CD14-positive monocyte (primary cell): ENCODE measurements at regions not wholly inside any gene's neighbourhood (a gene's known extent, or its start where the extent isn't known, plus 50 kb on each side); places are given as distances from the start of the nearest gene placed in this dataset.

Source experiments
- DNase-seq, 3 donors: peaks; one replicate each; pipeline ENCODE4 v3.0.0-alpha.2; 2011 to 2022
- H2AFZ ChIP-seq: 2 replicates; pipeline ENCODE4 v1.6.0; 2012; ENCODE audit warnings: mild to moderate bottlenecking, low read depth, low read length, inconsistent platforms; ENCODE audit not compliant: insufficient read depth, poor library complexity, severe bottlenecking
- H3K27ac ChIP-seq, 2 donors: 1 replicate in 1 of 2; 2 replicates in 1 of 2; pipeline ENCODE4 v1.5.1; 2012 to 2013; ENCODE audit warnings: low read length in 2 of 2, control low read depth in 1 of 2, inconsistent platforms in 1 of 2, low read depth in 1 of 2, mild to moderate bottlenecking in 1 of 2
- H3K27me3 ChIP-seq, 2 donors: one replicate each; pipeline versions ENCODE4 v1.6.0 to v1.6.1; 2011 to 2013; ENCODE audit warnings: low read length in 2 of 2; ENCODE audit not compliant: control insufficient read depth in 2 of 2, insufficient read depth in 2 of 2
- H3K36me3 ChIP-seq, 2 donors: replicated peaks in 1 of 2; 1 replicate in 1 of 2; 2 replicates in 1 of 2; pipeline versions ENCODE4 v1.5.1 to v1.6.1; 2012 to 2013; ENCODE audit warnings: low read length in 2 of 2, control low read depth in 1 of 2, inconsistent platforms in 1 of 2, mild to moderate bottlenecking in 1 of 2; ENCODE audit not compliant: insufficient read depth in 2 of 2, control insufficient read depth in 1 of 2
- H3K4me1 ChIP-seq, 2 donors: 1 replicate in 1 of 2; 2 replicates in 1 of 2; pipeline versions ENCODE4 v1.5.1 to v1.6.1; 2012 to 2013; ENCODE audit warnings: low read length in 2 of 2, control low read depth in 1 of 2, inconsistent platforms in 1 of 2, mild to moderate bottlenecking in 1 of 2, moderate library complexity in 1 of 2; ENCODE audit not compliant: insufficient read depth in 2 of 2, control insufficient read depth in 1 of 2
- H3K4me2 ChIP-seq: replicated peaks from 2 replicates; pipeline ENCODE3; 2012; ENCODE audit warnings: low read length, moderate library complexity, mild to moderate bottlenecking; ENCODE audit not compliant: poor library complexity, severe bottlenecking; ENCODE audit errors: extremely low read depth
- H3K4me3 ChIP-seq, 3 experiments: fragments of 200-600 bp in 1 of 3; sonication (generic) in 1 of 3; replicated peaks in 1 of 3; 1 replicate in 2 of 3; 2 replicates in 1 of 3; pipeline ENCODE4 v1.5.1; 2011 to 2013; ENCODE audit warnings: low read length in 3 of 3, mild to moderate bottlenecking in 3 of 3, control low read depth in 2 of 3, low read depth in 2 of 3, inconsistent platforms in 1 of 3, moderate library complexity in 1 of 3
- H3K79me2 ChIP-seq: 2 replicates; pipeline ENCODE4 v1.6.0; 2012; ENCODE audit warnings: mild to moderate bottlenecking, control low read depth, inconsistent platforms, low read length, moderate library complexity; ENCODE audit not compliant: insufficient read depth
- H3K9ac ChIP-seq: 2 replicates; pipeline ENCODE4 v1.6.0; 2017; ENCODE audit warnings: low read length, mild to moderate bottlenecking; ENCODE audit not compliant: insufficient read depth, poor library complexity, severe bottlenecking
- H3K9me3 ChIP-seq, 2 donors: replicated peaks in 1 of 2; 1 replicate in 1 of 2; 2 replicates in 1 of 2; pipeline versions ENCODE4 v1.5.1 to v1.6.1; 2012 to 2013; ENCODE audit warnings: low read length in 2 of 2, control low read depth in 1 of 2; ENCODE audit not compliant: control insufficient read depth in 1 of 2, insufficient read depth in 1 of 2
- H4K20me1 ChIP-seq: 2 replicates; pipeline ENCODE4 v1.6.0; 2012; ENCODE audit warnings: mild to moderate bottlenecking, low read length, control low read depth, moderate library complexity; ENCODE audit not compliant: insufficient read depth
- H3K27ac Mint-ChIP-seq, 7 donors: one replicate each; pipeline ENCODE4 v1.8.0; 2020; ENCODE audit warnings: mild to moderate bottlenecking in 7 of 7, mixed read lengths in 7 of 7, moderate library complexity in 6 of 7, inconsistent platforms in 2 of 7
- H3K27me3 Mint-ChIP-seq, 3 donors: one replicate each; pipeline ENCODE4 v1.8.0; 2021 to 2022; ENCODE audit warnings: low read depth in 3 of 3, mild to moderate bottlenecking in 3 of 3, mixed read lengths in 3 of 3, moderate library complexity in 3 of 3, inconsistent platforms in 1 of 3
- H3K36me3 Mint-ChIP-seq, 2 donors: one replicate each; pipeline ENCODE4 v1.8.0; 2020; ENCODE audit warnings: mixed read lengths in 2 of 2, inconsistent platforms in 1 of 2, mild to moderate bottlenecking in 1 of 2
- H3K4me1 Mint-ChIP-seq: one replicate; pipeline ENCODE4 v1.8.0; 2020; ENCODE audit warnings: mild to moderate bottlenecking, mixed read lengths
- H3K4me3 Mint-ChIP-seq, 2 donors: one replicate each; pipeline ENCODE4 v1.8.0; 2020; ENCODE audit warnings: mild to moderate bottlenecking in 2 of 2, mixed read lengths in 2 of 2, moderate library complexity in 1 of 2
- H3K9me3 Mint-ChIP-seq, 7 donors: one replicate each; pipeline ENCODE4 v1.8.0; 2020 to 2022; ENCODE audit warnings: mixed read lengths in 7 of 7, mild to moderate bottlenecking in 6 of 7, moderate library complexity in 6 of 7, inconsistent platforms in 2 of 7
- WGBS: methylation state at CpG from one replicate; pipeline ENCODE4 v1.1.5; 2013; ENCODE audit warnings: missing lambda C conversion rate; ENCODE audit not compliant: insufficient coverage; 5-methylcytosine and 5-hydroxymethylcytosine counted together
- intact Hi-C, 2 donors: fragments of 100-400 bp; cut with micrococcal nuclease; formaldehyde crosslinking; loops; one replicate each; pipeline versions ENCODE4 v1.15.0 to v1.15.1; 2023
- TF ChIP-seq, protein P1 (sequence below): fragments of 200-600 bp; IDR thresholded peaks from one replicate; pipeline ENCODE4 v1.8.0; 2022; ENCODE audit warnings: antibody characterized with exemption, mild to moderate bottlenecking

DNA sequence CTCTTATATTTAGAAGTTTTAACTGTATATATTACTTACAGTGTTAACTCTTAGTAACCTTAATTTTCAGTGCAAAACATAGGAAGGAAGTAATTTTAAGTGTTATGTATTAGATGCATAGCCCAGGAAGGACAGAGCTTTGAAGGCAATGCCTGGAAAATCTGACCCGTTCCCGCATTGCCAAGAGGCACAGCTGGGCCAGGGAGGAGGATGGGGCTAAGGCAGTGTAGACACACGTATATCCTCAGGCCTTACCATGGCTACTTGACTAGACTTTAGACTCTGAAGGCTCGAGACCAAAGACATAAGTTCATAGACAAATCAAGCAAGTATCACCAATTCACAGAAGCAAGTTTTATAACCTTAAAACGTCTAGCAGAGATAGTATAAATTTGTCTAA, 1944.2 kb downstream of the OLFM4 start:
- intact Hi-C loops, result no loop called here
- H3K27ac Mint-ChIP-seq, result no peak overlapping the region
- no peaks in the 10 kb centered on the region for H3K36me3 ChIP-seq
- peaks cover 0 to 6% (median 2%) of the 10 kb centered on the region in 7 donors for H3K9me3 Mint-ChIP-seq
- H3K4me3 Mint-ChIP-seq, result no peak overlapping the region
- no peaks in the 10 kb centered on the region for H3K4me1 ChIP-seq
- TF ChIP-seq, protein P1, sequence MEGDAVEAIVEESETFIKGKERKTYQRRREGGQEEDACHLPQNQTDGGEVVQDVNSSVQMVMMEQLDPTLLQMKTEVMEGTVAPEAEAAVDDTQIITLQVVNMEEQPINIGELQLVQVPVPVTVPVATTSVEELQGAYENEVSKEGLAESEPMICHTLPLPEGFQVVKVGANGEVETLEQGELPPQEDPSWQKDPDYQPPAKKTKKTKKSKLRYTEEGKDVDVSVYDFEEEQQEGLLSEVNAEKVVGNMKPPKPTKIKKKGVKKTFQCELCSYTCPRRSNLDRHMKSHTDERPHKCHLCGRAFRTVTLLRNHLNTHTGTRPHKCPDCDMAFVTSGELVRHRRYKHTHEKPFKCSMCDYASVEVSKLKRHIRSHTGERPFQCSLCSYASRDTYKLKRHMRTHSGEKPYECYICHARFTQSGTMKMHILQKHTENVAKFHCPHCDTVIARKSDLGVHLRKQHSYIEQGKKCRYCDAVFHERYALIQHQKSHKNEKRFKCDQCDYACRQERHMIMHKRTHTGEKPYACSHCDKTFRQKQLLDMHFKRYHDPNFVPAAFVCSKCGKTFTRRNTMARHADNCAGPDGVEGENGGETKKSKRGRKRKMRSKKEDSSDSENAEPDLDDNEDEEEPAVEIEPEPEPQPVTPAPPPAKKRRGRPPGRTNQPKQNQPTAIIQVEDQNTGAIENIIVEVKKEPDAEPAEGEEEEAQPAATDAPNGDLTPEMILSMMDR, result no peak
- H3K4me2 ChIP-seq, result no peak overlapping the region
- no peak overlapping the region for H3K4me3 ChIP-seq
- H3K9me3 ChIP-seq, result no peaks in the 10 kb centered on the region
- H3K79me2 ChIP-seq, result no peaks in the 10 kb centered on the region
- H4K20me1 ChIP-seq, result no peaks in the 10 kb centered on the region
- 94% methylated on average over 3 of the region's 5 CpGs for WGBS
- H3K27ac ChIP-seq, result no peak overlapping the region
- H3K4me1 Mint-ChIP-seq, result no peaks in the 10 kb centered on the region
- no peak overlapping the region for H2AFZ ChIP-seq
- no peaks in the 10 kb centered on the region for H3K36me3 Mint-ChIP-seq
- peaks cover 0 to 2% (median 0%) of the 10 kb centered on the region in 3 donors for H3K27me3 Mint-ChIP-seq
- DNase-seq, result no peak
- no peak overlapping the region for H3K9ac ChIP-seq
- no peaks in the 10 kb centered on the region for H3K27me3 ChIP-seq

DNA sequence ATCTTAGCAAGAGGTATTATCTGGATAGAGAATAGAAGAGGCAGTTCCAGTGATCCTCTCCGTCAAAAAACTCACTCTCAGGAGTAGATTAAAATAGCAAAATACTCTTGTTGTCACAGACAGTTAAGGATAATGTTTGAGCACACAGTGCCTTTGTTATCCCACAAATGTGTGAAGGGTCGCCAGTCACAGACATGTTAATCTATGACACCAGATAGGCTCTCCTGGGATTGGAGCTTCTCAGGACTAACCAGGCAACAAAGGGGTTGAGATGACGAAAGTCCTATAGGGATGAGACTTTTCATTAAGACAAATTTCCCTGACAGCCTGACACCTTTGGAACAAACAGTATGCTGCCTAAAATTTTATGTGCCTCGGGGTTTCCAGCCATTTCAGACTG, 1947.1 kb downstream of the OLFM4 start:
- Histone ChIP-seq H3K27me3 (no peaks in the 10 kb centered on the region), H3K4me2 (no peak overlapping the region), H3K9ac (no peak overlapping the region), H3K79me2 (no peaks in the 10 kb centered on the region), H3K9me3 (no peaks in the 10 kb centered on the region), H3K27ac (no peak overlapping the region), H3K36me3 (no peaks in the 10 kb centered on the region), H4K20me1 (no peaks in the 10 kb centered on the region), H3K4me1 (no peaks in the 10 kb centered on the region), H3K4me3 (no peak overlapping the region), H2AFZ (no peak overlapping the region)
- WGBS, result no CpG with 5 or more reads among the region's 4 CpGs
- peaks cover 0 to 6% (median 2%) of the 10 kb centered on the region in 7 donors for H3K9me3 Mint-ChIP-seq
- peaks cover 0 to 2% (median 0%) of the 10 kb centered on the region in 3 donors for H3K27me3 Mint-ChIP-seq
- TF ChIP-seq, protein P1, result no peak
- intact Hi-C loops, result no loop called here
- no peaks in the 10 kb centered on the region for H3K36me3 Mint-ChIP-seq
- no peaks in the 10 kb centered on the region for H3K4me1 Mint-ChIP-seq
- DNase-seq, result no peak
- H3K27ac Mint-ChIP-seq, result no peak overlapping the region
- H3K4me3 Mint-ChIP-seq, result no peak overlapping the region
